ENCODE measurements at regions not wholly inside any gene's neighbourhood (a gene's known extent, or its start where the extent isn't known, plus 50 kb on each side); places are given as distances from the start of the nearest gene placed in this dataset.

DNA sequence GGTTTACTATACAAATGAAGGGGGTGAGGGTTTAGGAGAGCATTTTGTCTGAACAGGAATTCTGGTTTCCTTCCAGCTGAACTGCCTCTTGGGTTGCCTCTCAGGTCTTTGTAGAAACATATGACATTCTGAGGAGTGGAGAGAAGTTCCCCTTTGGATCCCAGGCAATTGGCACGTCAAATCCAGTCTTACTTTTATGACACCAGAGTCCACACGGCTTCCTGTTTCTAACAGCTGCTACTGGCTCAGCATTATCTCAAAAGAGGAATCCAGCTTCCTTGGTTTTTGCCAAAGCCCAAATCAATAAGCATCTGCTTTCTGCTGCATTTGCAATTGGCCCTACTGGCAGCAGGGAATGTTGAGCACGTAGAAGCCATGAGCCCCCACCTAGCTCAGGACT, 97.6 kb upstream of the FAM20A start:
- no peak for DNase-seq (ENCODE audit: low read depth)
- TF ChIP-seq CTCF (IDR thresholded peaks at IDR 0.05; ENCODE audit: control insufficient read depth, insufficient read depth, low read depth, low read length, missing control alignments), result no peak
- no peak overlapping the region for H3K4me3 ChIP-seq (ENCODE audit: control insufficient read depth, low read depth, low read length)

- H3K4me3 ChIP-seq (ENCODE audit: control insufficient read depth, low read depth, low read length), result no peak overlapping the region
- no peak for TF ChIP-seq CTCF (IDR thresholded peaks at IDR 0.05; ENCODE audit: control insufficient read depth, insufficient read depth, low read depth, low read length, missing control alignments)
- DNase-seq (ENCODE audit: low read depth), result no peak
Measured at GRCh38 chr17:68697850-68698361, 96.7 kb upstream of the FAM20A start.

DNA sequence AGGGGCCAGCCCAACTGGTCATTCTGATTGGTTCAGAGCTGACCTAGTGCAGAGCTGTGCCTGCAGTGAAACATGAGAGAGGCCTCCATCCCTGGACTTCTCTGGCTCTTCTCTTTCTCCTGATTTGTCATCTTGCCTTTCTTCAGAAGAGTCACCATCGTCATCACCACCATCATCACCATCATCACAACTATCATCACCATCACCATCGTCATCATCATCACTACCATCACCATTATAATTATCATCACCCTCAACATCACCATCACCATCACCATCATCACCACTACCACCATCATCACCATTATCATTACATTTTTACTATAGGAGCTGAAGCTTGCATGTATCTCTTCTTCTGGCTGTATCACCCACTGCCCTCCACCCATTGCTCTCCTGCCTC, 94.5 kb upstream of the FAM20A start:
- no peak for TF ChIP-seq CTCF (IDR thresholded peaks at IDR 0.05; ENCODE audit: control insufficient read depth, insufficient read depth, low read depth, low read length, missing control alignments)
- H3K4me3 ChIP-seq (ENCODE audit: control insufficient read depth, low read depth, low read length), result no peak overlapping the region
- no peak for DNase-seq (ENCODE audit: low read depth)

- no peak overlapping the region for H3K4me3 ChIP-seq (ENCODE audit: control insufficient read depth, low read depth, low read length)
- no peak for TF ChIP-seq CTCF (IDR thresholded peaks at IDR 0.05; ENCODE audit: control insufficient read depth, insufficient read depth, low read depth, low read length, missing control alignments)
- no peak for DNase-seq (ENCODE audit: low read depth)
Measured at GRCh38 chr17:68694791-68695485, 93.8 kb upstream of the FAM20A start.

- DNase-seq (ENCODE audit: low read depth), result no peak
- TF ChIP-seq CTCF (IDR thresholded peaks at IDR 0.05; ENCODE audit: control insufficient read depth, insufficient read depth, low read depth, low read length, missing control alignments), result no peak
- H3K4me3 ChIP-seq (ENCODE audit: control insufficient read depth, low read depth, low read length), result no peak overlapping the region
Measured at GRCh38 chr17:68693896-68694295, 92.7 kb upstream of the FAM20A start.

DNA sequence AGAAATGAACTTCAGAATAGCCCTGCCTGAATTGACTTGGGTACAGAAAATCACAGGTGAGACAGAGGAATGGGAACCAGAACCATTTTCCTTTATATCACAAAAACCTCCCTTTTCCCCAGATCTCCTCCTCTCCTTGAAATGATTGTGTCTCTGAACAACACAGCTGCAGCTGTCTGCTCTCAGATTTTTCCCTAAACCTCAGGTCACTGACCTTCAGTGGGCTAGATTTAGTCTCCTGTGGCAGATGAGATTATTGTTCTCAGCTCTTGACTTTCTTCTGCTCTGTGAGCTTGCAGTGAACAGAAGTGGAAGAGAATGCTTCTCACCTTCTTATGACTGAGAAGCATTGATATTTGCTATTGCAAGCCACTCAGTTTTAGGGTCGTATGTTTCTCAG, 92.3 kb upstream of the FAM20A start:
- H3K4me3 ChIP-seq (ENCODE audit: control insufficient read depth, low read depth, low read length), result no peak overlapping the region
- no peak for DNase-seq (ENCODE audit: low read depth)
- no peak for TF ChIP-seq CTCF (IDR thresholded peaks at IDR 0.05; ENCODE audit: control insufficient read depth, insufficient read depth, low read depth, low read length, missing control alignments)
